SK-N-SH treated with all-trans-retinoic acid at 6 μM for 48 hours (cell line): ENCODE measurements at regions not wholly inside any gene's neighbourhood (a gene's known extent, or its start where the extent isn't known, plus 50 kb on each side); places are given as distances from the start of the nearest gene placed in this dataset.

Experiments
- ATAC-seq: fragments of 200-7000 bp; cut with Tn5 transposase; 3 replicates; pipeline ENCODE4 v1.9.1; 2020; ENCODE audit warnings: mild to moderate bottlenecking, moderate library complexity
- BACH2 ChIP-seq: fragments of 250-450 bp; sonication (Bioruptor Pico); IDR thresholded peaks from 2 replicates; pipeline ENCODE4 v1.9.0; 2021; ENCODE audit warnings: mild to moderate bottlenecking, borderline replicate concordance
- CREB5 ChIP-seq: fragments of 250-450 bp; sonication (Bioruptor Pico); IDR thresholded peaks from 2 replicates; pipeline ENCODE4 v1.5.1; 2020; ENCODE audit warnings: low read depth, mild to moderate bottlenecking, moderate library complexity
- CSDC2 ChIP-seq: fragments of 250-450 bp; sonication (Bioruptor Pico); IDR thresholded peaks from 2 replicates; pipeline ENCODE4 v1.5.0; 2020; ENCODE audit warnings: mild to moderate bottlenecking, moderate library complexity
- CSRNP3 ChIP-seq: fragments of 250-450 bp; sonication (Bioruptor Pico); IDR thresholded peaks from 2 replicates; pipeline ENCODE4 v1.5.1; 2021; ENCODE audit warnings: mild to moderate bottlenecking, moderate library complexity
- ESRRG ChIP-seq: fragments of 250-450 bp; sonication (Bioruptor Pico); IDR thresholded peaks from 2 replicates; pipeline ENCODE4 v1.6.1; 2021; ENCODE audit warnings: mild to moderate bottlenecking
- GLIS3 ChIP-seq: fragments of 250-450 bp; sonication (Bioruptor Pico); IDR thresholded peaks from 2 replicates; pipeline ENCODE4 v1.5.0; 2020; ENCODE audit warnings: mild to moderate bottlenecking, moderate library complexity
- ISL1 ChIP-seq: fragments of 250-450 bp; sonication (Bioruptor Pico); IDR thresholded peaks from 2 replicates; pipeline ENCODE4 v2.1.2; 2022; ENCODE audit warnings: mild to moderate bottlenecking, moderate library complexity
- OSR1 ChIP-seq: fragments of 250-450 bp; sonication (Bioruptor Pico); IDR thresholded peaks from 2 replicates; pipeline ENCODE4 v1.8.0; 2022; ENCODE audit warnings: moderate library complexity, mild to moderate bottlenecking, inconsistent platforms
- POU6F1 ChIP-seq: fragments of 250-450 bp; sonication (Bioruptor Pico); IDR thresholded peaks from 2 replicates; pipeline ENCODE4 v1.8.0; 2021; ENCODE audit warnings: low read depth, mild to moderate bottlenecking, moderate library complexity, borderline replicate concordance
- PPARA ChIP-seq: fragments of 250-450 bp; sonication (Bioruptor Pico); IDR thresholded peaks from 2 replicates; pipeline ENCODE4 v1.5.0; 2020; ENCODE audit warnings: mild to moderate bottlenecking, borderline replicate concordance
- SNAI2 ChIP-seq: fragments of 250-450 bp; sonication (Bioruptor Pico); IDR thresholded peaks from 2 replicates; pipeline ENCODE4 v1.5.0; 2020; ENCODE audit warnings: mild to moderate bottlenecking, moderate library complexity
- TCF4 ChIP-seq: fragments of 250-450 bp; sonication (Bioruptor Pico); IDR thresholded peaks from 2 replicates; pipeline ENCODE4 v1.8.0; 2021; ENCODE audit warnings: mild to moderate bottlenecking, moderate library complexity, borderline replicate concordance
- TSHZ2 ChIP-seq: fragments of 250-450 bp; sonication (Bioruptor Pico); IDR thresholded peaks from 2 replicates; pipeline ENCODE4 v1.5.0; 2020; ENCODE audit warnings: mild to moderate bottlenecking, moderate library complexity
- ZC3H10 ChIP-seq: fragments of 250-450 bp; sonication (Bioruptor Pico); IDR thresholded peaks from 2 replicates; pipeline ENCODE4 v1.5.1; 2021; ENCODE audit warnings: mild to moderate bottlenecking, moderate library complexity
- ZFP30 ChIP-seq: fragments of 450-650 bp; formaldehyde crosslinking; IDR thresholded peaks from 2 replicates; pipeline ENCODE4 v1.5.0; 2022; ENCODE audit warnings: mild to moderate bottlenecking, moderate library complexity
- ZNF565 ChIP-seq: fragments of 450-650 bp; formaldehyde crosslinking; conservative IDR thresholded peaks from 2 replicates; pipeline ENCODE4 v1.5.0; 2020; ENCODE audit warnings: low read depth, mild to moderate bottlenecking, moderate library complexity
- ZNF70 ChIP-seq: fragments of 450-650 bp; formaldehyde crosslinking; IDR thresholded peaks from 2 replicates; pipeline ENCODE4 v1.5.0; 2020; ENCODE audit warnings: mild to moderate bottlenecking, moderate library complexity
- ZNF8 ChIP-seq: fragments of 450-650 bp; formaldehyde crosslinking; IDR thresholded peaks from 2 replicates; pipeline ENCODE4 v1.5.0; 2020; ENCODE audit warnings: mild to moderate bottlenecking, moderate library complexity

GRCh38 chr4:84381759-84382158, 117.3 kb downstream of the NKX6-1 start:
- TF ChIP-seq ZNF70 (CRISPR knock-in tag): no peak
- no peak for TF ChIP-seq OSR1 (CRISPR knock-in tag)
- no peak for TF ChIP-seq ZNF565
- TF ChIP-seq TSHZ2: no peak
- TF ChIP-seq, all 23 proteins: peak for 0
- no peak for ATAC-seq

GRCh38 chr4:84379917-84380641, 119.0 kb downstream of the NKX6-1 start:
- TF ChIP-seq ZNF565 (no peak), ISL1 (CRISPR knock-in tag) (no peak), CSRNP3 (CRISPR knock-in tag) (no peak), ZNF70 (CRISPR knock-in tag) (no peak), TCF4 (CRISPR knock-in tag) (no peak), PPARA (CRISPR knock-in tag) (no peak), ZNF8 (CRISPR knock-in tag) (no peak), GLIS3 (CRISPR knock-in tag) (no peak), ZFP30 (CRISPR knock-in tag) (no peak)
- no peak for ATAC-seq

GRCh38 chr4:84378983-84379382, 120.1 kb downstream of the NKX6-1 start:
- no peak for ATAC-seq
- TF ChIP-seq ZC3H10 (CRISPR knock-in tag) (no peak), ESRRG (CRISPR knock-in tag) (no peak)

- ATAC-seq: no peak
- no peak for TF ChIP-seq PPARA (CRISPR knock-in tag)
- TF ChIP-seq TCF4 (CRISPR knock-in tag): no peak
- no peak for TF ChIP-seq POU6F1 (CRISPR knock-in tag)
- no peak for TF ChIP-seq ZNF565
- no peak for TF ChIP-seq ESRRG (CRISPR knock-in tag)
- no peak for TF ChIP-seq ISL1 (CRISPR knock-in tag)
- no peak for TF ChIP-seq CREB5 (CRISPR knock-in tag)
- TF ChIP-seq ZNF8 (CRISPR knock-in tag): no peak
- TF ChIP-seq GLIS3 (CRISPR knock-in tag): no peak
These were observed 120.7 kb downstream of the NKX6-1 start for GRCh38 chr4:84378356-84378755.

GRCh38 chr4:84366907-84367306, 132.2 kb downstream of the NKX6-1 start:
- TF ChIP-seq OSR1 (CRISPR knock-in tag) (no peak), CSDC2 (CRISPR knock-in tag) (no peak), BACH2 (CRISPR knock-in tag) (no peak), ESRRG (CRISPR knock-in tag) (no peak), ZNF70 (CRISPR knock-in tag) (no peak), SNAI2 (CRISPR knock-in tag) (no peak), ZNF8 (CRISPR knock-in tag) (no peak)
- ATAC-seq: no peak
